GM10248 (cell line): ENCODE measurements at regions not wholly inside any gene's neighbourhood (a gene's known extent, or its start where the extent isn't known, plus 50 kb on each side); places are given as distances from the start of the nearest gene placed in this dataset.

ENCODE experiments used
- CTCF ChIA-PET: fragments of 300-600 bp; sonication (Branson Sonifier 250); formaldehyde crosslinking; extraction: SDS; loops from one replicate; lab custom pipeline; 2021; ENCODE audit warnings: antibody characterized with exemption; lab: Yijun Ruan, JAX
- POLR2A ChIA-PET: fragments of 350-650 bp; sonication (Branson Sonifier 250); formaldehyde crosslinking; extraction: SDS; loops from one replicate; lab custom pipeline; 2020; ENCODE audit warnings: antibody characterized with exemption; lab: Yijun Ruan, JAX
- DNase-seq: peaks from one replicate; pipeline ENCODE4 v3.0.0; 2012; ENCODE audit errors: extremely low spot score
- TF ChIP-seq, protein P1 (sequence below): IDR thresholded peaks from 2 replicates; pipeline ENCODE4 v1.5.1; 2012; ENCODE audit warnings: mild to moderate bottlenecking, low read depth; ENCODE audit errors: extremely low read depth, missing control alignments, control extremely low read depth

DNA sequence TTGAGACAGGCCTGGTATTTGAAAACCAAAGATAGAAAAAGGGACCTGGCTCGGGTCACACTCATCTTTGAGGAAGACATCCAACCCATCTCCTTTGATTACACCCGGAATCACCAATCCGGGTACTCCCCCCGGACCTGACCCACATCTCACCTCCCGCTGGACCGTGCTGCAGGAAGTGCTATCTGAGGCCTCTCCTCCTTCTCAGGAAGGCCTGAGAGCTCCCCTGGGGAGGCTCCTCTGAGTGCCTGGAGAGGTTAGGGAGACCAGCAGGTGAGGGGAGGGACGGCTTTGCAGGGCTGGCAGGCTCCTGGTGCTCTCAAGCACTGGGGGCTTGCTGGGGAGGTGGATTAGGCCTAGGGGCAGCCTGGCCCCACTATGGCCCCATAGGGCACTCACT is 170.9 kb downstream of the ACKR3 start:
- CTCF ChIA-PET: no interaction called here
- TF ChIP-seq, protein P1, sequence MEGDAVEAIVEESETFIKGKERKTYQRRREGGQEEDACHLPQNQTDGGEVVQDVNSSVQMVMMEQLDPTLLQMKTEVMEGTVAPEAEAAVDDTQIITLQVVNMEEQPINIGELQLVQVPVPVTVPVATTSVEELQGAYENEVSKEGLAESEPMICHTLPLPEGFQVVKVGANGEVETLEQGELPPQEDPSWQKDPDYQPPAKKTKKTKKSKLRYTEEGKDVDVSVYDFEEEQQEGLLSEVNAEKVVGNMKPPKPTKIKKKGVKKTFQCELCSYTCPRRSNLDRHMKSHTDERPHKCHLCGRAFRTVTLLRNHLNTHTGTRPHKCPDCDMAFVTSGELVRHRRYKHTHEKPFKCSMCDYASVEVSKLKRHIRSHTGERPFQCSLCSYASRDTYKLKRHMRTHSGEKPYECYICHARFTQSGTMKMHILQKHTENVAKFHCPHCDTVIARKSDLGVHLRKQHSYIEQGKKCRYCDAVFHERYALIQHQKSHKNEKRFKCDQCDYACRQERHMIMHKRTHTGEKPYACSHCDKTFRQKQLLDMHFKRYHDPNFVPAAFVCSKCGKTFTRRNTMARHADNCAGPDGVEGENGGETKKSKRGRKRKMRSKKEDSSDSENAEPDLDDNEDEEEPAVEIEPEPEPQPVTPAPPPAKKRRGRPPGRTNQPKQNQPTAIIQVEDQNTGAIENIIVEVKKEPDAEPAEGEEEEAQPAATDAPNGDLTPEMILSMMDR: no peak
- no peak for DNase-seq
- POLR2A ChIA-PET: no interaction called here

DNA sequence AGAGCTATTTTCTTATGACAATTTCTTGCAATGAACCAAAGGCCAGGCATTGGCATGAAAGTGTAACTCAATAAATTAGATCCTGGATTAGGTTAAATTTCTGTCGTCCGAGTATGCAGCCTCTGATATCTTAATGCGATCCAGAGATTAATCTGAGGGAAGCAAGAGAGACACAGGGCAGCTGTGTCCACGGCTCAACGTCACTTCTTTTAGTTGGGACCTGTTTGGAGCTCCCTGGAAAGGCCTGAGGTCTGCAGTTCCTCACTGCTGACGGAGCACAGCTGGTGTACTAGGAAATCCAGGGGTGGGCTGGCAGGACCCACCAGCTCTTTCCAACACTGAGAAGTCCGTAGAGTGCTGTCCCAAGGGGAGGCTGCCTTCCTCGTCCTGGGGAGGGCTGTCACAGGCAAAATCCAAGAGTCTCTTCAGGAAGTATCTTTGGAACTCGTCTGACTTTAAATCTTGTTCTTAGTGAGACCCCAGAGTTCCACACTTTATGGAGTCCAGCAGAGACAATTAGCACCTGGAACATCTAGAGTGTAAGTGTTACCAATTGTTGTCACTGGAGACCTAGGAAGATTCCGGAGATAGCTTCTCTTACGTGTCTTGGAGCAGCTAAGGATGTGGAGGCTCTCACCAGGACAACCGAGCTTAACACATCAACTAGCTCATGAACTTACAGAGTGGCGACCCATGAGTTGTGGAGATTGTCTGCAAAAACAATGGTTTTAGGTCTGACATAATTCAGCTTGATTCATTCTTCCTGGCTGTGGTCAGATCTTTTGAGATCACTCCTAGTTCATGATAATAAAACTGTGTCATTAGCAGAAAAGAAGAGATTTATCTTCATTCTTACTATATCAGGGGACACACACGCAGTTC is 173.7 kb downstream of the ACKR3 start:
- ChIA-PET POLR2A (no interaction called here), CTCF (interaction anchor here (0.7 to 1.4 kb wide), 4 partner anchors 10 to 81 kb away, joined by 3 to 4 read pairs (median 3); no protein-coding TSS in a partner anchor)
- TF ChIP-seq, protein P1: no peak
- DNase-seq: no peak

DNA sequence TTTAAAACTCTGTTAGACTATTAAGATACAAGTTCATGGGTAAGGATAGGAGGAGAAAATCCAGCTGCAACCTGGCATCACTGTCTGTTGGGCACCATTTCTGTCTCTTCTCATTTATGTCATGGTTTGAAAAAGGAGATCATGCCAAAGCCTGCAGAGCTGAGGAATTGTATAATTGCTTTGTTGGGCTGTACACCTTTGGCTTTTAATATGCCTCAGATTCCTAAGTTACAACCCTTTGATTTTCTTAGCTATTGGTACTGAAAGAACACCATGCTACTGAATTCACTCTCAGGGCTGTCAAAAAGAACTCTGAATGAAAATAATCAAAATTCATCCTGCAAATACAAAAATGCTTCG is 174.3 kb downstream of the ACKR3 start:
- CTCF ChIA-PET: interaction anchor here (0.7 to 1.4 kb wide), 4 partner anchors 10 to 81 kb away, joined by 3 to 4 read pairs (median 3); no protein-coding TSS in a partner anchor
- TF ChIP-seq, protein P1: no peak
- POLR2A ChIA-PET: no interaction called here
- DNase-seq: no peak

DNA sequence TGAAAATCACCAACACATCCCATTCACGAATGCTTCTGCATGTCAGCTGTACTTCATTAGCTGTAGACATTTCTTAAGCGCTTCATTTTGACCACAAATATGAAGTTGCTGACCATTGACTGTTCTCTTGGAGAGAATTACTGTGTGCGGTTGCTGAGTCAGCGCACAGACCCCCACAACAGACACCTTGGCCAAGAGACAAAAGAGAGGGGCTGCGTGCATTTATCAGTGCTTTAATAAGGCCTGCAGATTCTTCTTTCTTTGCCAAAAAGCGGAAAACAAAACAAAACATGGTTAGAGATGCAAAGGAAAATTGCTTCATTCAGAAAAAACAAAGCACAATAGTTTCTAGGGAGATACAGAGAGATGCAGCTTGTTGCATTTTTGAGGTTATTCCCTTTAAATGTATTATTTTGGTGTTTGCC is 174.7 kb downstream of the ACKR3 start:
- CTCF ChIA-PET: interaction anchor here (1.3 to 1.4 kb wide), 2 partner anchors 17 to 82 kb away, joined by 3 to 4 read pairs; no protein-coding TSS in a partner anchor
- POLR2A ChIA-PET: no interaction called here
- TF ChIP-seq, protein P1: no peak
- DNase-seq: no peak

DNA sequence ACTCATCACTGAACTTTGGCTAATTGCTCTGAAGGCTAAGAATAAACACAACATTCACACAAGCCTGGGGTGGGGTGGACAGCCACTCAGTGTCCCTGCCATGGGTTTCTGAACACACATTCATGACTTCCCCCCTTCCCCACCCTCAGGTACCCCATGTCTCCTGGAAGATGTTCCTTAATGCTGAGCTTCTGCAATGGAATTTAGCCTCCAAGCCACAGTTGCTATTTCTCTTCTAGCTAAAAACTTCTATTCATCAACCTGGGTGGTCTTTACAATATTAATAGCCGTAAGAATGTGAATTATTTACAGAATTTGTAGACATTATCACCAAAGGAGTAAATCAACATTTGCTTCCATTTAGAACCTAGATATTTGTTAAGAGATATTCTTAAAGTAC is 175.1 kb downstream of the ACKR3 start:
- DNase-seq: no peak
- CTCF ChIA-PET: no interaction called here
- POLR2A ChIA-PET: no interaction called here
- TF ChIP-seq, protein P1: no peak

DNA sequence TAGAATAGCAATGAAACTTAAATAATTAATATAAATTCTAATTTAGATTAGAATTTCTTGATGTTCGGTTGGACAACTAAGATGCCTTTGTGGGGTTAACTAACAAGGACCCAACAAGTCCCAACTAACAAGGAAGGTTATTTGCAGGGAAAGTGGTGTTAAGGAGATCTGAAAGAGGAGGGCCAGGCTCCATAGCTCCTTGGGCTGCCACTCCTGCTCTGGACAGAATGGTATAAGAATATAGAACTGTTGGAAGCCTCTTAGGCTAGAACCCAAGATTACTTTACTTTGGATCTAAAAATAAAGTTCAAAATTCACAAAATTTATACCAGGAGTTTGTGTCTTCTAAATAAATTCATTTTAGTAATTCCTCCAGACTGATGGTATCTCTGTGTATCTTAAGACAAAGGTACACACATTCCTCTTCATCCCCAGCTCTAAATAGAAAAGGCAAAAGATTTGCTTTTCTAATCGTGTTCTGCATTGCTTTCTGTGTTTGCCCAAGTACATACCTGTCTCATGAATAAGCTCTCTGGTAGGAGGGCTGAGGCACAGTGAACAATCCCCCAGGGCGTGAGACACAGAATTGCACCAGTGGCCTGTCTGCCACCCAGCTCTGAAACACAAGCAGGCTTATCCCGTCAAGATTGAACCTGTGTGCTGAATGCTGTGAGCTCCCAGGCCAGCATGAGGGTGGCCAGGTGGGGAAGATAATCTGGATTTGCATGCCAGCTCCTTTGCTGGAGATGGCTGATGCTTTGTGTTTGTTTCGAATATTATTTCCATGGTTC is 176.0 kb downstream of the ACKR3 start:
- no peak for DNase-seq
- POLR2A ChIA-PET: no interaction called here
- TF ChIP-seq, protein P1: no peak
- CTCF ChIA-PET: interaction anchor here (0.6 kb wide), 1 partner anchor 18 kb away, joined by 3 read pairs; no protein-coding TSS in a partner anchor
